ENCODE measurements at regions not wholly inside any gene's neighbourhood (a gene's known extent, or its start where the extent isn't known, plus 50 kb on each side); places are given as distances from the start of the nearest gene placed in this dataset.
"Not testable (repeated sequence)": the region's sequence is repeated elsewhere in the genome, so short reads cannot be mapped to it uniquely, and the experiment has no call there.

DNA sequence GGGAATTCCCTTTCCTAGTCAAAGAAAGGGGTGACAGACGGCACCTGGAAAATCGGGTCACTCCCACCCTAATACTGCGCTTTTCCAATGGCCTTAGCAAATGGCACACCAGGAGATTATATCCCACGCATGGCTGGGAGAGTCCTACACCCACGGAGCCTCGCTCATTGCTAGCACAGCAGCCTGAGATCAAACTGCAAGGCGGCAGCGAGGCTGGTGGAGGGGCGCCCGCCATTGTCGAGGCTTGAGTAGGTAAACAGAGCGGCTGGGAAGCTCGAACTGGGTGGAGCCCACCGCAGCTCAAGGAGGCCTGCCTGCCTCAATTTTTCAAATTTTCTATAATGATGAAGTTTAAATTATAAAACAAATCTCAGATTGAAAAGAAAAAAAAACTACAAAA lies 522.7 kb upstream of the HS3ST5 start:
- TF ChIP-seq, protein P1, sequence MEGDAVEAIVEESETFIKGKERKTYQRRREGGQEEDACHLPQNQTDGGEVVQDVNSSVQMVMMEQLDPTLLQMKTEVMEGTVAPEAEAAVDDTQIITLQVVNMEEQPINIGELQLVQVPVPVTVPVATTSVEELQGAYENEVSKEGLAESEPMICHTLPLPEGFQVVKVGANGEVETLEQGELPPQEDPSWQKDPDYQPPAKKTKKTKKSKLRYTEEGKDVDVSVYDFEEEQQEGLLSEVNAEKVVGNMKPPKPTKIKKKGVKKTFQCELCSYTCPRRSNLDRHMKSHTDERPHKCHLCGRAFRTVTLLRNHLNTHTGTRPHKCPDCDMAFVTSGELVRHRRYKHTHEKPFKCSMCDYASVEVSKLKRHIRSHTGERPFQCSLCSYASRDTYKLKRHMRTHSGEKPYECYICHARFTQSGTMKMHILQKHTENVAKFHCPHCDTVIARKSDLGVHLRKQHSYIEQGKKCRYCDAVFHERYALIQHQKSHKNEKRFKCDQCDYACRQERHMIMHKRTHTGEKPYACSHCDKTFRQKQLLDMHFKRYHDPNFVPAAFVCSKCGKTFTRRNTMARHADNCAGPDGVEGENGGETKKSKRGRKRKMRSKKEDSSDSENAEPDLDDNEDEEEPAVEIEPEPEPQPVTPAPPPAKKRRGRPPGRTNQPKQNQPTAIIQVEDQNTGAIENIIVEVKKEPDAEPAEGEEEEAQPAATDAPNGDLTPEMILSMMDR (conservative IDR thresholded peaks at IDR 0.05; ENCODE audit: low read depth, low read length), result not testable (repeated sequence)
- TF ChIP-seq EZH2 (IDR thresholded peaks at IDR 0.05; ENCODE audit: borderline replicate concordance, low read depth, low read length, poor library complexity, severe bottlenecking), result not testable (repeated sequence)

Data from A673 (cell line).